Fibroblast of mammary gland (primary cell): ENCODE measurements at regions not wholly inside any gene's neighbourhood (a gene's known extent, or its start where the extent isn't known, plus 50 kb on each side); places are given as distances from the start of the nearest gene placed in this dataset.

Experiments
- DNase-seq: peaks from one replicate; pipeline ENCODE4 v3.0.0-alpha.2; 2010; ENCODE audit warnings: low read depth
- H3K4me3 ChIP-seq: 2 replicates; pipeline ENCODE4 v1.5.1; 2011; ENCODE audit warnings: low read depth, mild to moderate bottlenecking, low read length, moderate library complexity; ENCODE audit not compliant: control insufficient read depth
- CTCF ChIP-seq: conservative IDR thresholded peaks from 2 replicates; pipeline ENCODE4 v1.5.1; 2011; ENCODE audit warnings: low read depth, low read length, inconsistent platforms; ENCODE audit not compliant: control insufficient read depth, insufficient read depth

- no peak overlapping the region for H3K4me3 ChIP-seq
- no peak for TF ChIP-seq CTCF
- DNase-seq, result no peak
These were observed 454.8 kb upstream of the KLF4 start for GRCh38 chr9:107944387-107944786.

- peak; percentile 69 for DNase-seq
- no peak for TF ChIP-seq CTCF
- no peak overlapping the region for H3K4me3 ChIP-seq
These were observed 454.3 kb upstream of the KLF4 start for GRCh38 chr9:107943901-107944300.

DNA sequence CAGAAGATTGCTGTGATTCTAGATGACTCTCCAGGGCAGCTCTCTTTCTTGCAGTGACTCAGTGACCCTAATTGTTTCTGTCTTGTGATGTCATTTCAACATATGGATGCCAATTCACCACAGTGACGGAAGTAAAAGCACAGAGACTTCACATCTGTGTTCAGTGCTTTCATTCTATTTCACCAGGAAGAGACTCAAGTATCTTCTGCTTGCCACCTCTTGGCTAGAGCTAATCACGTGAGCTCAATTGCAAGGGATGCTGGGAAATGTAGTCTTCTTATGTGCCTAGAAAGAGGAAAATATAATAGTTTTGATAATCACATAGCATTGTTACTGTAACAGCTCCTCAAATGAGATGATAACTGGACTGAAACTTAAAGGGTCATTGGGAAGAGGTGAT, 453.3 kb upstream of the KLF4 start:
- peak; percentile 31 for DNase-seq
- no peak for TF ChIP-seq CTCF
- no peak overlapping the region for H3K4me3 ChIP-seq

- DNase-seq, result peak; percentile 19
These were observed 452.7 kb upstream of the KLF4 start for GRCh38 chr9:107942291-107942690.

DNA sequence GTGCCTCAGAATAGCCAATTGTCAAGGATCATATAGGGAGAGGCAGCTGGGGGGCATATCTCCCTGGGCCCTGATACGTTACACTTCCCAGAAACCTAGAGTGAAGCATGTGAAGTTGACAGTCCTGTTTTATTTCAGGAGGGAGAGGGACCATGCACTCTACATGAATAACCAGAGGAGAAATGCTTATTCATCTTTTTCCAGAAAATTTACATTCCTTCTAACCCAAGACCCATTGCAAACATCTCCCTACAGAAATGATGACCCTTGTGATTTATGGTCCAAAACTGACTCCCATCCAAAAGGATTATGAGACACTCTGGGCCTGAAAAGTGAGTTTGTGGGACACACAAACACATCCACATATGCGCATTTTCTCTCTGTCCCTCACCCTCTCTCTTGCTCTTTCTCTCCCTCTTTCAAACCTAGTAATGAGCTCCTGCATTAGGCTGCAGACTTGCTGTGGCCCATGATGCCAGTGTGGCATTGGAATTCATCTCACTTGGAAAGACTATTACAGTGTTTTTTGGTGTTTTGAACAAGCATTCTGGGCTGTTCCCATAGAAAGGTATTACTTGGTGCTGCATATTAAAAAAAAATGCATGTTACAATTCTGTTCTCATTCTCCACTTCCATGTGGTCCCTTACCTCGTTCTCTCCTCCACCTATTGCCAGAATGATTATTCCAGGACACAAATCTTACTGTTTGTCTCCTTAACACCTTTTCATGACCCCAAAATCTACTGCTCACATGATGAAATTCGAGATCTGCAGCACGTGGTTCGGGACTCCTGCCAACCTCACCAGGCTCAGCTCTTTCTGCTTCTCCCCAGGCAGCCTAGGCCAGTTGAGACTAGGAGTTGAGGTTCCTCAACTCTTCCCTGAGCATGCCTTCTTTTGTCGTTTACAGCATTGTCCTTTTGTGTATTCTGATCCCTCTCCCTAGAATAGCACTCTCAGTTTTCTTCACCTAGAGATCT, 451.3 kb upstream of the KLF4 start:
- DNase-seq, result peak; percentile 30
- no peak for TF ChIP-seq CTCF
- H3K4me3 ChIP-seq, result no peak overlapping the region

More at GRCh38 chr9:107942291-107942690, 452.7 kb upstream of the KLF4 start:
- no peak overlapping the region for H3K4me3 ChIP-seq
- no peak for TF ChIP-seq CTCF

- no peak for DNase-seq
- no peak for TF ChIP-seq CTCF
- no peak overlapping the region for H3K4me3 ChIP-seq
These were observed 449.3 kb upstream of the KLF4 start for GRCh38 chr9:107938801-107939386.
